Endothelial cell of umbilical vein (primary cell): ENCODE measurements at regions not wholly inside any gene's neighbourhood (a gene's known extent, or its start where the extent isn't known, plus 50 kb on each side); places are given as distances from the start of the nearest gene placed in this dataset.

Source experiments
- BruUV-seq: library from RNA; stranded (reverse); fragments of 400-500 nt; replicated peaks from 2 replicates; lab custom pipeline; 2021; lab: Mats Ljungman, UMichigan
- CTCF ChIA-PET: fragments of 300-600, 350-600 bp; sonication (Branson Sonifier 250); formaldehyde crosslinking; loops from one replicate; lab custom pipeline; 2021; ENCODE audit warnings: antibody characterized with exemption, inconsistent platforms; lab: Charles Lee
- POLR2A ChIA-PET: fragments of 300-600, 350-600 bp; sonication (Branson Sonifier 250); formaldehyde crosslinking; loops from one replicate; lab custom pipeline; 2021; ENCODE audit warnings: antibody characterized with exemption, inconsistent platforms; lab: Charles Lee
- DNase-seq: peaks from one replicate; pipeline ENCODE4 v3.0.0-alpha.2; 2011; ENCODE audit warnings: low read depth, low spot score
- FAIRE-seq: peaks from 2 replicates; lab custom pipeline; 2011; peaks lifted over from hg19 to GRCh38; lab: Jason Lieb, UNC
- H2AFZ ChIP-seq: 2 replicates; pipeline ENCODE4 v1.6.0; 2012; ENCODE audit warnings: low read depth, low read length, control low read depth, inconsistent platforms
- H3K27ac ChIP-seq: 2 replicates; pipeline ENCODE4 v1.5.1; 2011; ENCODE audit warnings: low read depth, mild to moderate bottlenecking, control low read depth, low read length, moderate library complexity; ENCODE audit not compliant: insufficient read depth
- H3K27me3 ChIP-seq, 2 experiments: 2 replicates each; pipeline versions ENCODE4 v1.6.0 to v1.6.1; 2011; ENCODE audit warnings: low read length in 2 of 2, mixed read lengths in 1 of 2; ENCODE audit not compliant: control insufficient read depth in 2 of 2, insufficient read depth in 2 of 2
- H3K36me3 ChIP-seq, 2 experiments: 2 replicates in 1 of 2; 3 replicates in 1 of 2; pipeline ENCODE4 v1.5.1; 2011; ENCODE audit warnings: low read length in 2 of 2, mild to moderate bottlenecking in 1 of 2, moderate library complexity in 1 of 2; ENCODE audit not compliant: control insufficient read depth in 2 of 2, insufficient read depth in 2 of 2; ENCODE audit errors: extremely low read depth in 1 of 2
- H3K4me1 ChIP-seq: 3 replicates; pipeline ENCODE4 v1.5.1; 2011; ENCODE audit warnings: mild to moderate bottlenecking, low read length; ENCODE audit not compliant: control insufficient read depth, insufficient read depth; ENCODE audit errors: extremely low read depth
- H3K4me2 ChIP-seq: 2 replicates; pipeline ENCODE4 v1.6.1; 2011; ENCODE audit warnings: low read length, control low read depth, mixed read lengths; ENCODE audit not compliant: insufficient read depth
- H3K4me3 ChIP-seq, 3 experiments: fragments of 200-600 bp in 1 of 3; sonication (generic), shearing (Covaris generic) in 1 of 3; replicated peaks in 1 of 3; 2 replicates each; pipeline ENCODE4 v1.5.1; 2011 to 2016; ENCODE audit warnings: control low read depth in 3 of 3, low read length in 3 of 3, mild to moderate bottlenecking in 2 of 3, inconsistent platforms in 1 of 3, low read depth in 1 of 3, moderate library complexity in 1 of 3; ENCODE audit not compliant: insufficient read depth in 1 of 3
- H3K79me2 ChIP-seq: 2 replicates; pipeline ENCODE4 v1.6.0; 2012; ENCODE audit warnings: low read length, inconsistent platforms; ENCODE audit not compliant: control insufficient read depth, insufficient read depth
- H3K9ac ChIP-seq: replicated peaks from 2 replicates; pipeline ENCODE3; 2011; ENCODE audit warnings: low read length, control low read depth; ENCODE audit not compliant: insufficient read depth; ENCODE audit errors: extremely low read depth
- H3K9me1 ChIP-seq: replicated peaks from 3 replicates; pipeline ENCODE4 v1.6.0; 2011; ENCODE audit warnings: mild to moderate bottlenecking, low read length; ENCODE audit not compliant: control insufficient read depth, insufficient read depth; ENCODE audit errors: extremely low read depth
- H3K9me3 ChIP-seq: replicated peaks from 2 replicates; pipeline ENCODE4 v1.5.1; 2012; ENCODE audit warnings: low read length, inconsistent platforms; ENCODE audit not compliant: control insufficient read depth, insufficient read depth
- H4K20me1 ChIP-seq: replicated peaks from 2 replicates; pipeline ENCODE3; 2011; ENCODE audit warnings: mild to moderate bottlenecking, low read length; ENCODE audit not compliant: control insufficient read depth, insufficient read depth; ENCODE audit errors: extremely low read depth
- CTCF ChIP-seq, 2 donors: IDR thresholded peaks; 1 replicate in 1 of 2; 2 replicates in 1 of 2; pipeline ENCODE4 v1.5.1; 2011; ENCODE audit warnings: low read length in 2 of 2, mild to moderate bottlenecking in 2 of 2, moderate library complexity in 2 of 2, control low read depth in 1 of 2, inconsistent platforms in 1 of 2, low read depth in 1 of 2; ENCODE audit not compliant: insufficient read depth in 1 of 2; ENCODE audit errors: extremely low read depth in 1 of 2
- EZH2 ChIP-seq: IDR thresholded peaks from 2 replicates; pipeline ENCODE4 v1.6.1; 2012; ENCODE audit warnings: borderline replicate concordance, low read depth, mild to moderate bottlenecking, moderate library complexity, low read length, inconsistent platforms; ENCODE audit not compliant: severe bottlenecking
- FOS ChIP-seq: IDR thresholded peaks from 2 replicates; pipeline ENCODE4 v1.6.1; 2011; ENCODE audit warnings: mild to moderate bottlenecking, low read length, moderate library complexity, borderline replicate concordance; ENCODE audit not compliant: insufficient read depth
- GATA2 ChIP-seq: IDR thresholded peaks from 2 replicates; pipeline ENCODE4 v1.7.0; 2011; ENCODE audit warnings: low read depth, mild to moderate bottlenecking, moderate library complexity, mixed read lengths, low read length; ENCODE audit not compliant: insufficient read length, insufficient read depth
- JUN ChIP-seq: IDR thresholded peaks from 2 replicates; pipeline ENCODE4 v1.6.1; 2011; ENCODE audit warnings: borderline replicate concordance, low read depth; ENCODE audit not compliant: insufficient read length, insufficient read depth
- MAX ChIP-seq: IDR thresholded peaks from 2 replicates; pipeline ENCODE4 v1.6.1; 2011; ENCODE audit not compliant: insufficient read depth, insufficient read length
- MYC ChIP-seq: IDR thresholded peaks from one replicate; pipeline ENCODE4 v1.6.1; 2011; ENCODE audit warnings: mild to moderate bottlenecking, low read depth, low read length
- POLR2A ChIP-seq: IDR thresholded peaks from 2 replicates; pipeline ENCODE4 v1.6.1; 2012; ENCODE audit warnings: low read depth, mild to moderate bottlenecking, control low read depth, low read length
- POLR2AphosphoS5 ChIP-seq: IDR thresholded peaks from 2 replicates; pipeline ENCODE4 v1.6.1; 2012; ENCODE audit warnings: low read depth, mild to moderate bottlenecking, control low read depth, low read length, moderate library complexity; ENCODE audit not compliant: insufficient read depth
- dilution Hi-C: fragments of 300-500 bp; cut with MboI; formaldehyde crosslinking; loops from one replicate; pipeline ENCODE4 v1.15.0; 2019; ENCODE audit warnings: low sequenced_read_pairs; ENCODE audit not compliant: extremely low pct_ligation_motif_present
- intact Hi-C: fragments of 100-400 bp; cut with micrococcal nuclease; formaldehyde crosslinking; loops from one replicate; pipeline ENCODE4 v1.10.0; 2022

- Histone ChIP-seq H4K20me1 (no peaks in the 10 kb centered on the region), H3K36me3 (no peaks in the 10 kb centered on the region), H3K79me2 (no peaks in the 10 kb centered on the region), H2AFZ (no peak overlapping the region), H3K27me3 (no peaks in the 10 kb centered on the region), H3K4me1 (no peaks in the 10 kb centered on the region), H3K4me2 (no peak overlapping the region), H3K27ac (no peak overlapping the region), H3K9me3 (no peaks in the 10 kb centered on the region), H3K9ac (no peak overlapping the region), H3K4me3 (no peak overlapping the region), H3K9me1 (no peaks in the 10 kb centered on the region)
- CTCF ChIA-PET, result no interaction called here
- TF ChIP-seq FOS (no peak), EZH2 (no peak), CTCF (IDR thresholded peaks at IDR 0.05; ENCODE audit: extremely low read depth in 1 of 2, insufficient read depth in 1 of 2, low read depth in 1 of 2, low read length in 2 of 2) (no peak), POLR2A (no peak), JUN (no peak), MAX (no peak), GATA2 (no peak), MYC (no peak), POLR2AphosphoS5 (no peak)
- dilution Hi-C loops (no loop called here), intact Hi-C loops (no loop called here)
- FAIRE-seq (no peak), DNase-seq (no peak)
- BruUV-seq, result no TSS peak
- POLR2A ChIA-PET, result no interaction called here
These were observed 455.9 kb downstream of the TAF11L14 start for GRCh38 chr5:18090177-18090576.
